K562 (cell line): ENCODE measurements at regions not wholly inside any gene's neighbourhood (a gene's known extent, or its start where the extent isn't known, plus 50 kb on each side); places are given as distances from the start of the nearest gene placed in this dataset.

Source experiments
- ATAC-seq: fragments of 200-7000 bp; cut with Tn5 transposase; 3 replicates; pipeline ENCODE4 v1.9.1; 2020; ENCODE audit warnings: moderate library complexity
- BruUV-seq: library from RNA; stranded (reverse); fragments of 400-500 nt; replicated peaks from 2 replicates; lab custom pipeline; 2021; lab: Mats Ljungman, UMichigan
- CTCF ChIA-PET: fragments of 300-600 bp; formaldehyde crosslinking; extraction: SDS; loops from one replicate; lab custom pipeline; 2021; ENCODE audit warnings: low intra/inter-chr PET ratio; lab: Yijun Ruan, JAX
- POLR2A ChIA-PET: fragments of 300-600, 350-650 bp; sonication (Branson Sonifier 250); formaldehyde crosslinking; extraction: SDS; loops from one replicate; lab custom pipeline; 2021; ENCODE audit warnings: antibody characterized with exemption, inconsistent platforms; lab: Yijun Ruan, JAX
- DNase-seq, 4 experiments: peaks; one replicate each; pipeline versions ENCODE4 v3.0.0 to v3.0.0-alpha.2; 2011 to 2018; ENCODE audit warnings: low spot score in 3 of 4, mixed read lengths in 3 of 4; ENCODE audit errors: extremely low read depth in 1 of 4
- FAIRE-seq: peaks from 2 replicates; lab custom pipeline; 2011; peaks lifted over from hg19 to GRCh38; lab: Jason Lieb, UNC
- H2AFZ ChIP-seq: 2 replicates; pipeline ENCODE4 v1.6.0; 2011; ENCODE audit warnings: low read depth, low read length, control low read depth, inconsistent platforms
- H3K27ac ChIP-seq: fragments of 200-600 bp; 3 replicates; pipeline ENCODE4 v1.8.0; 2011; ENCODE audit warnings: low read depth, mild to moderate bottlenecking, control low read depth, inconsistent platforms, low read length, moderate library complexity, mixed read lengths; ENCODE audit errors: extremely low read depth
- H3K27me3 ChIP-seq, 2 experiments: fragments of 300-600 bp in 1 of 2; 2 replicates in 1 of 2; 3 replicates in 1 of 2; pipeline versions ENCODE4 v1.6.0 to v1.8.0; 2011; ENCODE audit warnings: inconsistent platforms in 2 of 2, low read length in 2 of 2, mild to moderate bottlenecking in 1 of 2, mixed read lengths in 1 of 2, moderate library complexity in 1 of 2; ENCODE audit not compliant: control insufficient read depth in 2 of 2, insufficient read depth in 2 of 2
- H3K36me3 ChIP-seq: fragments of 300-600 bp; 3 replicates; pipeline ENCODE4 v1.8.0; 2011; ENCODE audit warnings: mild to moderate bottlenecking, low read length, inconsistent platforms; ENCODE audit not compliant: control insufficient read depth, insufficient read depth
- H3K4me1 ChIP-seq, 2 experiments: fragments of 200-600 bp in 1 of 2; replicated peaks in 1 of 2; 2 replicates in 1 of 2; 3 replicates in 1 of 2; pipeline versions ENCODE4 v1.5.1 to v1.8.0; 2011; ENCODE audit warnings: inconsistent platforms in 2 of 2, low read length in 2 of 2, mild to moderate bottlenecking in 1 of 2, mixed read lengths in 1 of 2, moderate library complexity in 1 of 2; ENCODE audit not compliant: control insufficient read depth in 2 of 2, insufficient read depth in 2 of 2
- H3K4me2 ChIP-seq: 2 replicates; pipeline ENCODE4 v1.6.1; 2011; ENCODE audit warnings: low read length, control low read depth, inconsistent platforms, mixed read lengths; ENCODE audit not compliant: insufficient read depth
- H3K4me3 ChIP-seq: fragments of 200-600 bp; sonication (generic), shearing (Covaris generic); 2 replicates; pipeline ENCODE4 v1.5.1; 2016; ENCODE audit warnings: control low read depth, inconsistent platforms
- H3K79me2 ChIP-seq: fragments of 200-600 bp; 3 replicates; pipeline ENCODE4 v1.8.0; 2011; ENCODE audit warnings: low read length, inconsistent platforms; ENCODE audit not compliant: control insufficient read depth, insufficient read depth
- H3K9ac ChIP-seq, 2 experiments: 2 replicates each; pipeline versions ENCODE4 v1.6.0 to v1.6.1; 2011; ENCODE audit warnings: low read depth in 2 of 2, low read length in 2 of 2, control low read depth in 1 of 2, inconsistent platforms in 1 of 2, mild to moderate bottlenecking in 1 of 2, mixed read lengths in 1 of 2; ENCODE audit not compliant: insufficient read depth in 1 of 2
- H3K9me1 ChIP-seq: one replicate; pipeline ENCODE4 v1.6.0; 2011; ENCODE audit warnings: inconsistent platforms, mild to moderate bottlenecking, low read length, moderate library complexity; ENCODE audit not compliant: control insufficient read depth, insufficient read depth
- H3K9me3 ChIP-seq: replicated peaks from 2 replicates; pipeline ENCODE4 v1.5.1; 2011; ENCODE audit warnings: low read depth, low read length, inconsistent platforms; ENCODE audit not compliant: control insufficient read depth, insufficient read depth
- H4K20me1 ChIP-seq: replicated peaks from 2 replicates; pipeline ENCODE4 v1.6.1; 2011; ENCODE audit warnings: low read length, inconsistent platforms, mixed read lengths; ENCODE audit not compliant: control insufficient read depth, insufficient read depth
- C11orf30 ChIP-seq: fragments of 450-650 bp; IDR thresholded peaks from 2 replicates; pipeline ENCODE4 v1.6.1; 2016; ENCODE audit warnings: low read depth, mild to moderate bottlenecking
- CUX1 ChIP-seq: fragments of 200-800 bp; sonication (Bioruptor generic); IDR thresholded peaks from 2 replicates; pipeline ENCODE4 v1.6.1; 2016; ENCODE audit warnings: missing genetic modification characterization, missing compliant biosample characterization
- MAFF ChIP-seq: IDR thresholded peaks from 2 replicates; pipeline ENCODE4 v1.6.1; 2012; ENCODE audit warnings: low read length, improper control_type of control experiment
- TRIM28 ChIP-seq: fragments of 450-650 bp; IDR thresholded peaks from 2 replicates; pipeline ENCODE4 v1.6.1; 2017
- USF2 ChIP-seq: sonication (generic); formaldehyde crosslinking; IDR thresholded peaks from 2 replicates; pipeline ENCODE4 v1.5.0; 2020; ENCODE audit warnings: missing genetic modification reagents
- ZNF316 ChIP-seq: fragments of 450-650 bp; IDR thresholded peaks from 2 replicates; pipeline ENCODE4 v1.6.1; 2016
- ZNF407 ChIP-seq: fragments of 450-650 bp; IDR thresholded peaks from 2 replicates; pipeline ENCODE4 v1.6.1; 2016; ENCODE audit warnings: low read depth
- in situ Hi-C: fragments of 300-500 bp; cut with MboI; formaldehyde crosslinking; loops from 4 replicates; pipeline ENCODE4 v1.15.0; 2018; ENCODE audit warnings: inconsistent platforms, mixed read lengths
- intact Hi-C: fragments of 100-400 bp; cut with micrococcal nuclease; formaldehyde crosslinking; loops from 2 replicates; pipeline ENCODE4 v1.14.2; 2022

GRCh38 chr12:69130064-69130463 lies 109.3 kb upstream of the CPSF6 start:
- intact Hi-C loops, result no loop called here
- FAIRE-seq, result no peak
- no peak overlapping the region for H2AFZ ChIP-seq
- peaks cover 5 to 15% of the 10 kb centered on the region in 2 experiments; a peak in 4 of 5 replicates for H3K27me3 ChIP-seq
- no peaks in the 10 kb centered on the region for H3K4me1 ChIP-seq
- no TSS peak for BruUV-seq
- H3K4me3 ChIP-seq, result no peak overlapping the region
- CTCF ChIA-PET, result no interaction called here
- H3K9me3 ChIP-seq, result no peaks in the 10 kb centered on the region
- H4K20me1 ChIP-seq, result no peaks in the 10 kb centered on the region
- ATAC-seq, result no peak
- H3K27ac ChIP-seq, result no peak overlapping the region
- H3K4me2 ChIP-seq, result no peak overlapping the region
- H3K9ac ChIP-seq, result no peak overlapping the region
- in situ Hi-C loops, result no loop called here
- H3K79me2 ChIP-seq, result no peaks in the 10 kb centered on the region
- H3K9me1 ChIP-seq, result no peaks in the 10 kb centered on the region
- TF ChIP-seq USF2 (no peak), TRIM28 (no peak), CUX1 (CRISPR knock-in tag) (no peak), C11orf30 (peak; percentile 35; the same call in 1 of the 2 replicates), ZNF316 (peak; percentile 72), MAFF (peak; percentile 21; the same call in 1 of the 2 replicates), ZNF407 (no peak)
- TF ChIP-seq, all 486 proteins: peak for 3
- no peaks in the 10 kb centered on the region for H3K36me3 ChIP-seq
- POLR2A ChIA-PET, result no interaction called here
- DNase-seq, result no peak
